Duodenal mucosa (tissue), 2 donors: ENCODE measurements at regions not wholly inside any gene's neighbourhood (a gene's known extent, or its start where the extent isn't known, plus 50 kb on each side); places are given as distances from the start of the nearest gene placed in this dataset.
"Not testable (repeated sequence)": the region's sequence is repeated elsewhere in the genome, so short reads cannot be mapped to it uniquely, and the experiment has no call there.

Experiments
- H3K27ac ChIP-seq: one replicate; pipeline ENCODE4 v1.7.0; 2013; ENCODE audit warnings: low read depth, low read length
- H3K27me3 ChIP-seq, 2 donors: one replicate each; pipeline ENCODE4 v1.7.0; 2013; ENCODE audit warnings: low read length in 2 of 2, control low read depth in 1 of 2; ENCODE audit not compliant: insufficient read depth in 2 of 2, control insufficient read depth in 1 of 2
- H3K36me3 ChIP-seq, 2 donors: one replicate each; pipeline ENCODE4 v1.7.0; 2013; ENCODE audit warnings: low read length in 2 of 2, control low read depth in 1 of 2; ENCODE audit not compliant: insufficient read depth in 2 of 2, control insufficient read depth in 1 of 2
- H3K4me1 ChIP-seq, 2 donors: one replicate each; pipeline ENCODE4 v1.7.0; 2013; ENCODE audit warnings: low read length in 2 of 2, control low read depth in 1 of 2; ENCODE audit not compliant: insufficient read depth in 2 of 2, control insufficient read depth in 1 of 2
- H3K4me3 ChIP-seq, 2 donors: one replicate each; pipeline ENCODE4 v1.7.0; 2013; ENCODE audit warnings: low read length in 2 of 2, low read depth in 1 of 2
- H3K9ac ChIP-seq, 2 donors: one replicate each; pipeline ENCODE4 v1.7.0; 2013; ENCODE audit warnings: low read length in 2 of 2, low read depth in 1 of 2
- H3K9me3 ChIP-seq, 2 donors: one replicate each; pipeline ENCODE4 v1.7.0; 2013; ENCODE audit warnings: low read length in 2 of 2, control low read depth in 1 of 2; ENCODE audit not compliant: control insufficient read depth in 1 of 2

DNA sequence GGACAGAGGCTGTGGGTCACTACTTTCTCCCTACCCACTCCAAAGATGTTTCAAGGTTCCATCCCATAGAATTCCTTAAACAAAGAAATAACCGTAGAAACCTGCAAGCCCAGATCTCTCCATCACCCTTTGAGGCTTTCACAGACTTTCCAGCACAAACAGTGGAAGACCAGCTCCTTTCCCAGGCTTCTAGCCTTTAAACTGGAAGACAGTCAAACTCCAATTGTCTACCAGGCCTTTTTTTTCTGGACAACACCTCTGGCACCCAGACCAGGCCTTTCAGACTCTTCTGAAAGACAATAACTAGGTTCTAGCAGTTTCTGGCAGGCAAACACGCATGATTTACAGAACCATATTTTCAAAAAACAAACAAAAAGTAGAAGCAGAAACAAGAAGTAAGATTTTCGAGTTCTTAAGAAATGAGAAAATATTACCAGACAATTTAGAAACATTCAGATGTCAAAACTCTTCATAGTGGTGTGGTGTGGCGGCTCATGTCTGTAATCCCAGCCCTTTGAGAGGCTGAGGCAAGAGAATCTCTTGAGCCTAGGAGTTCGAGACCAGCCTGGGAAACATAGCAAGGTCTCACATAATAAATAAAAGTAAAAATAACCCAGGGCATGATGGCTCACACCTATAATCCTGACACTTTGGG, 73.0 kb upstream of the EPCAM start:
- no peak overlapping the region for H3K9ac ChIP-seq
- H3K27me3 ChIP-seq, result no peaks in the 10 kb centered on the region
- no peak overlapping the region for H3K4me3 ChIP-seq
- peaks cover 13 to 19% of the 10 kb centered on the region in 2 donors for H3K4me1 ChIP-seq
- H3K36me3 ChIP-seq, result no peaks in the 10 kb centered on the region
- no peaks in the 10 kb centered on the region for H3K9me3 ChIP-seq
- no peak overlapping the region for H3K27ac ChIP-seq

DNA sequence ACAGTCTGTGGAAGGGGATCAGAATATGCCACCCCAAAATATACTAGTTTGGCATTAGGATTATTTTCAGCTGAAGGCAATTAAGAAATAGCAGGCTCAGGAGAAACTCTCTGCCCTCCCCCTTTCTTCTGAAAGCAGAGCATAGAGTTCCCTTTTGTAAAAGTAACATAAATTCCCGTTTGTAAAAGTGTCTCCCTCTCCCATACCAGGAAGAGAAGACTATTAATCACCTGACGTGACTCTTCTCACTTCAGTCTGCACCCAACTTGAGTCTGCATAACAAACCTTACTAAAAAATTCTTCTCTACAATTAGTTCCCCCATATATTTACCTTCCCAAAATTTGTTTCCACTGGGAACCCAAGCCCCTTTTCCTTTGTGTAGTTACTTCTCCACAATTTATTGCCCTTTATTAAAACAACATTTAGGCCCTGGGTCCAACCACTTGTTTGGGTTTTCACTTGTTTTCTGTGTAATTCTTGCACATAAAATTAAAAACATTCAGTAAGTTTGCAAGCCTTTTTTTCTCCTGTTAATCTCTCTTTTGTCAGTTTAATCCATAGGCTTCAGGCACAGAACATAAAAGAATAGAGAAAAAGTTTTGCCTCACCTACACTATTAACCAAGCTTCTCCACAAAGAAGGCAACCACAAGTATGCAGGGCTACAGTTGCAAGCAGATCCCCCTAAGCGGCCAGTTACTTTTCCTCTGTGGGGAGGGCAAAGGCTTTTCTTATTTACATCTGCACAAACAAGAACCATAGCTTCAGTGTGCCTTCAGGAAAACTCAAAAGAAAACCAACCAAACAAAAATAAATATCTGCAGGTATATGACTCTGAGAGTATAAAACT, 73.8 kb upstream of the EPCAM start:
- peaks cover 11 to 12% of the 10 kb centered on the region in 2 donors for H3K4me1 ChIP-seq
- H3K4me3 ChIP-seq, result no peak overlapping the region
- no peak overlapping the region for H3K27ac ChIP-seq
- no peaks in the 10 kb centered on the region for H3K9me3 ChIP-seq
- H3K27me3 ChIP-seq, result no peaks in the 10 kb centered on the region
- H3K9ac ChIP-seq, result no peak overlapping the region
- H3K36me3 ChIP-seq, result no peaks in the 10 kb centered on the region

DNA sequence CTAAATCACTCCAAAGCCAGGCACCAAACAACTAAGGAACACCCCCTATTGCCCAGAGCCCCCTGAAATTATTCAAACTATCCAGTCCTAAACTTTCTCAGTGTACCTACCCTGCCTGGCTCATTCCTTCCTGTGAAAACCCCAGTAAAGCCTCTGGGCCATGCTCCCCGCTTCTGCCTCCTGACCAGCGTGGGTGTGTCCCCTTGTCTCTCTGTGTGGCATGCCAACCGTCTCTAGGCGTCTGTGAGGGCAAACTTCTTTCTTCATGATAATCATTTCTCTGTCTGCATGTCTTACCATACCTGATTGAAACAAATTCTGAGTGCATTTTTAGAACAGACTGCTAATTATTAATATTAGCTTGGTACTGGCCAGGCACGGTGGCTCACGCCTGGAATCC, 75.1 kb upstream of the EPCAM start:
- no peak overlapping the region for H3K9ac ChIP-seq
- peaks cover 7 to 8% of the 10 kb centered on the region in 2 donors for H3K4me1 ChIP-seq
- H3K27ac ChIP-seq, result no peak overlapping the region
- no peak overlapping the region for H3K4me3 ChIP-seq
- no peaks in the 10 kb centered on the region for H3K9me3 ChIP-seq
- no peaks in the 10 kb centered on the region for H3K36me3 ChIP-seq
- H3K27me3 ChIP-seq, result no peaks in the 10 kb centered on the region

DNA sequence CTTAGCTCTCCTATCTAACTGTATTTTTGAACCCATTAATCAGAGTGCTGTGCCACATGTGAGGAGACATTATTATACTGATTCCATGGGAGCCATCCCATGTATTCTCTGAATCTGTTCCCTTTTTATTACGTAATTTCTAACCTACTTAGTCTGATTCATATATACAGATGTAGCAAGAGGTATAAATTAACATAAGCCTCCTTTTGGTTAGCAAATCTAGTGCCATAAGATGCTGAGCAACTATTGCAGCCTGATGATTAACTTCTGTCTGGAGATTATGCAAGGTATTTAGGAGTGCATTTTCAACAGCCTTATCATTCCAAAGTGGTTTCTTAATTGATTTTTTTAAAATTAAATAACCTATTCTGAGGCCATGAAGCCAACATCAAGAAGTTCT, 80.2 kb upstream of the EPCAM start:
- H3K27me3 ChIP-seq, result no peaks in the 10 kb centered on the region
- H3K4me1 ChIP-seq, result peaks cover 1 to 2% of the 10 kb centered on the region in 2 donors
- no peak overlapping the region for H3K9ac ChIP-seq
- H3K36me3 ChIP-seq, result no peaks in the 10 kb centered on the region
- no peak overlapping the region for H3K27ac ChIP-seq
- no peak overlapping the region for H3K4me3 ChIP-seq
- H3K9me3 ChIP-seq, result no peaks in the 10 kb centered on the region

DNA sequence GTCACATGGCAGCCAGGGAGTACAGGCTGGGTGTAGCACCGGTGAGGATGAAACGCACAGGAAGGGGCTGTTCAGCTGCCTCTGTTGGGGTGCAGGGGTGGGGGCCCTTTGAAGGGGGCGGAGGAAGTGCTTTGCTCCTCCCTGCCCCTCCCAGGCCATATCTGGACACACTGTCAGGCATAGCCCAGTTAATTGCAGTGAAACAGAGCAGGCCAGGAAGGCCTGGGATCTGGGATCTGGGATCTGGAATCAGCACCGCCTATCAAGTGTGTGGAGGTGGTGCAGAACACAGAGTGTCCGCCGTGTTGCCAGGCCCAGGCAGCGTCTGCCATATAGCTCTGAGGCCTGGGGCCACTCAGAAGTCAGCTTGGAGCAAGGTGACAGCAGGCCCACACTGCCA, 85.5 kb upstream of the EPCAM start:
- H3K9ac ChIP-seq, result no peak overlapping the region
- H3K4me3 ChIP-seq, result no peak overlapping the region
- H3K9me3 ChIP-seq, result no peaks in the 10 kb centered on the region
- no peaks in the 10 kb centered on the region for H3K4me1 ChIP-seq
- H3K27ac ChIP-seq, result no peak overlapping the region
- H3K27me3 ChIP-seq, result no peaks in the 10 kb centered on the region
- no peaks in the 10 kb centered on the region for H3K36me3 ChIP-seq

DNA sequence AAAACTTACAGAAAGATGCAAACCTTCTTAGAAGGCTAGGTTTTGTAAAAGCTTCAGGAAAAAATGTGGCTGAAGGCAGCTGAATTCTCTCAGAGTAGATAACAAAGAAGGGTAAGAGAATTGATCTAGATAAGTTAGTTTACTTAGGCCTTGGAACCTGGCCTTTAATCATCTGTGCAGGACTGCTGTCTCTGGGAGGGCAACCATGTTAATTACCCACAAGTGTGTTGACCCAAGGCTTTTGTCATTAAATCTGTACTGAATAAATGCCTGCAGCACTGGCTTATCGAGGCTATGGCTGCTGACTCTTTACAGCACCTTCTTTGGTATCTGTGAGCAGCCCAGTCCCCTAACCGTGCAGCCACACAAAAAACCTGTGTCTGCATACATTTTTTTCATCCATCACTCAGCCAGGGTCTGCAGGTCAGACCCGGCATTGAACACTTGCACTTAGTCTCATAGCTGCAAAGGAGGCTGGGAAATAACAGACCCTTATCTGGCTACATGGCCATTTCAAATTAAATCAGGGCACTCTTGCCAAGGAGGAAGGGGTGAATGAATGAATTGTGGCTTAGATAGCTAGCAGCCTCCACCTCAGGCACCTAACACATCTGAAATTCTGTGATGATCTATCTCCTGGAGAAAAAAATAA, 86.4 kb upstream of the EPCAM start:
- H3K4me3 ChIP-seq, result no peak overlapping the region
- no peaks in the 10 kb centered on the region for H3K4me1 ChIP-seq
- H3K9me3 ChIP-seq, result no peaks in the 10 kb centered on the region
- H3K27me3 ChIP-seq, result no peaks in the 10 kb centered on the region
- H3K9ac ChIP-seq, result no peak overlapping the region
- H3K36me3 ChIP-seq, result no peaks in the 10 kb centered on the region
- H3K27ac ChIP-seq, result no peak overlapping the region

DNA sequence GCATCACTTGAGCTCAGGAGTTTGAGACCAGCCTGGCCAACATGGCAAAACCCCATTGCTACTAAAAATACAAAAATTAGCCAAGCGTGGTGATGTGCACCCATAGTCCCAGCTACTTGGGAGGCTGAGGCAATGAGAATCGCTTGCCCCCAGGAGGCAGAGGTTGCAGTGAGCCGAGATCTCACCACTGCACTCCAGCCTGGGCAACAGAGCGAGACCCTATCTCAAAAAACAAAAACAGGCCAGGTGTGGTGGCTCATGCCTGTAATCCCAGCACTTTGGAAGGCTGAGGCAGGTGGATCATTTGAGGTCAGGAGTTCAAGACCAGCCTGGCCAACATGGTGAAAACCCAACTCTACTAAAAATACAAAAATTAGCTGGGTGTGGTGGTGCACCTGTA, 89.6 kb upstream of the EPCAM start:
- H3K27ac ChIP-seq, H3K9ac ChIP-seq, H3K36me3 ChIP-seq, H3K4me1 ChIP-seq, H3K9me3 ChIP-seq, H3K4me3 ChIP-seq, H3K27me3 ChIP-seq: not testable (repeated sequence)

DNA sequence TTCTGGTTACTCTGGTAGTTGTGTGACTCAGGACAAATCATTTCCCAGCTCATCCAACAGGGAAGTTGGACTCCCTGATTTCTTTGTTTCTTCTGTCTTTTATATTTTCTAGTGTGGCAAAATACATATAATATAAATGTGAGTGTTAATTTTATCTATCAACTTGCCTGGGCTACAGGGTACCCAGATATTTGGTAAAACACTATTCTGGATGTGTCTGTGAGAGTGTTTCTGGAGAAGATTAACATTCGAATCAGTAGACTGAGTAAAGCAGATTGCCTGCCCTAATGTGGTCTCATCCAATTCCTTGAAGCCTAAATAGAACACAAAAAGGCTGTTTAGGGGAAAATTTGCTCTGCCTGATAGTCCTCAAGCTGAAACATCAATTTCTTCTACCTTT, 91.1 kb upstream of the EPCAM start:
- Histone ChIP-seq H3K9me3 (no peaks in the 10 kb centered on the region), H3K4me1 (peaks cover 4 to 6% of the 10 kb centered on the region in 2 donors), H3K9ac (no peak overlapping the region), H3K27ac (no peak overlapping the region), H3K27me3 (no peaks in the 10 kb centered on the region), H3K4me3 (no peak overlapping the region), H3K36me3 (no peaks in the 10 kb centered on the region)

DNA sequence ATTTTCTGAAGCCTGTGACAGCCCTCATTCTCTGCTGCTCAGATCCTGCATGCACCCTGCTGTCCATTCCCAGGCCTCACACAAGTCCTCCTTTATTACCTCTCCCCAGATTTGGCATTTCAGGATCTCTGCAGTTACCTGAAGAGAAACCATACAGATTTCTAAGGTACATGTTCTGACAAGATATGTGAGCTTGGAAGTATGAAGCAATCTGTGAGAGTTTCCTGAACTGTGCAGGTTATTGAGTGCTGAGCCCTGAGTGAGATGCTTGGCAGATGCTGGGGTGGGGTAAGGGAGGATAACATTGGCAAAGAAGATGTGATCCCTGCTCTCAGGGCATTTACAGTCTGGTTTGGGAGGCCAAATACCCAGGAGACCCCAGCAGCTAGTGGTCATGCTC, 91.9 kb upstream of the EPCAM start:
- Histone ChIP-seq H3K9me3 (no peaks in the 10 kb centered on the region), H3K27me3 (no peaks in the 10 kb centered on the region), H3K36me3 (no peaks in the 10 kb centered on the region), H3K4me1 (peaks cover 10 to 12% of the 10 kb centered on the region in 2 donors), H3K27ac (no peak overlapping the region), H3K4me3 (no peak overlapping the region), H3K9ac (no peak overlapping the region)

DNA sequence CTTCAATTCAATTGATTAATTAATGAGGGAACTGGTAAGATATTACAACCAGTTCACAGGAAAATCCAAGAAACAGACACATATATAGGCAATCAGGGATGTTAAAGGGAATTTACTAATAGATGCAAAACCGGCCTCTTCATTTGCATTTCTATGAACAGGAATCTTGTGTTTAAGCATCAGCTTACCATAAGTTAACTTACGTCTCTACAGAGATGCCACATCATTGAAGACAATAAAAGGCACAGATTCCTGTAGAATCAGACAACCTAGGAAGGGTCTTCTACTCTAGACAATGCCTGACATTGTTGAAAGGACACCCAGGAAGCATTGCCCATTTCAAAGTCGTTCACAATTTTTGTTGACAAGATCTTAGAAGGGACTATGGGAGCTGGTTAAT, 93.0 kb upstream of the EPCAM start:
- H3K9me3 ChIP-seq, result no peaks in the 10 kb centered on the region
- no peak overlapping the region for H3K27ac ChIP-seq
- no peaks in the 10 kb centered on the region for H3K27me3 ChIP-seq

More for the DNA sequence above, 93.0 kb upstream of the EPCAM start:
- no peak overlapping the region for H3K9ac ChIP-seq
- peaks cover 19 to 23% of the 10 kb centered on the region in 2 donors for H3K4me1 ChIP-seq
- H3K36me3 ChIP-seq, result no peaks in the 10 kb centered on the region
- H3K4me3 ChIP-seq, result no peak overlapping the region
